ENCODE measurements at regions not wholly inside any gene's neighbourhood (a gene's known extent, or its start where the extent isn't known, plus 50 kb on each side); places are given as distances from the start of the nearest gene placed in this dataset.

GRCh38 chr4:115927382-115927781 is 814.0 kb upstream of the NDST4 start:
- no peak for DNase-seq
- intact Hi-C loops (cut with DNase I) = no loop called here
- H3K36me3 ChIP-seq (replicated peaks in 1 of 2; ENCODE audit: insufficient read depth in 1 of 2, low read depth in 2 of 2) = no peaks in the 10 kb centered on the region
- WGBS, 2 donors = 68 to 79% methylated on average over 4 of the region's 5 CpGs
- H3K27me3 ChIP-seq = no peaks in the 10 kb centered on the region
- ATAC-seq = no peak
- no peaks in the 10 kb centered on the region for H3K4me1 ChIP-seq
- no peak for TF ChIP-seq POLR2A (IDR thresholded peaks at IDR 0.05)
- TF ChIP-seq CTCF (IDR thresholded peaks at IDR 0.05) = no peak
- H3K4me3 ChIP-seq = no peak overlapping the region
- no peaks in the 10 kb centered on the region for H3K9me3 ChIP-seq
- no peak overlapping the region for H3K27ac ChIP-seq

DNA sequence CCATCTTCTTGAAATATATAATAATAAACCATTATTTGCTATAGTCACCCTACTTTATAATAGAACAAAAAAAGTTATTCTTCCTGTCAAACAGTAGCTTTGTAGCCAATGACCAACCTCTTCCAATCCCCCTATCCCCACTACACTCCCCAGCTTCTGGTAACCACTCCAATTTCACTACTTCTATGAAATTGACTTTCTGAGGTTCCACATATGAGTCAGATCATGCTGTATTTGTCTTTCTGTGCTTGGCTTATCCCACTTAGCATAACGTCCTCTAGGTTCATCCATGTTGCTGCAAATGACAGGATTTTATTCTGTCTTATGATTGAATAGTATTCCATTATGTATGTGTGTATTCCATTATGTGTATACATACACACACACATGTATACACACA is 809.7 kb upstream of the NDST4 start:
- H3K36me3 ChIP-seq (replicated peaks in 1 of 2; ENCODE audit: insufficient read depth in 1 of 2, low read depth in 2 of 2) = no peaks in the 10 kb centered on the region
- no peaks in the 10 kb centered on the region for H3K4me1 ChIP-seq
- no peaks in the 10 kb centered on the region for H3K27me3 ChIP-seq
- DNase-seq (no peak), ATAC-seq (no peak)
- H3K27ac ChIP-seq = no peak overlapping the region
- whole genome bisulfite sequencing, 2 donors = 41 to 57% methylated on average over 1 of the region's 1 CpG
- intact Hi-C loops (cut with DNase I) = no loop called here
- no peaks in the 10 kb centered on the region for H3K9me3 ChIP-seq
- no peak overlapping the region for H3K4me3 ChIP-seq
- TF ChIP-seq CTCF (IDR thresholded peaks at IDR 0.05) (no peak), POLR2A (IDR thresholded peaks at IDR 0.05) (no peak)

GRCh38 chr4:115920637-115921036 is 807.2 kb upstream of the NDST4 start:
- WGBS, 2 donors = 69 to 83% methylated on average over 13 to 18 of the region's 18 CpGs
- ATAC-seq (no peak), DNase-seq (no peak)
- H3K4me1 ChIP-seq = no peaks in the 10 kb centered on the region
- no peaks in the 10 kb centered on the region for H3K9me3 ChIP-seq
- H3K4me3 ChIP-seq = no peak overlapping the region
- H3K27ac ChIP-seq = no peak overlapping the region
- H3K36me3 ChIP-seq (replicated peaks in 1 of 2; ENCODE audit: insufficient read depth in 1 of 2, low read depth in 2 of 2) = no peaks in the 10 kb centered on the region
- H3K27me3 ChIP-seq = no peaks in the 10 kb centered on the region
- TF ChIP-seq CTCF (IDR thresholded peaks at IDR 0.05) (no peak), POLR2A (IDR thresholded peaks at IDR 0.05) (no peak)
- intact Hi-C loops (cut with DNase I) = no loop called here

GRCh38 chr4:115918149-115918548 is 804.7 kb upstream of the NDST4 start:
- Histone ChIP-seq H3K36me3 (replicated peaks in 1 of 2; ENCODE audit: insufficient read depth in 1 of 2, low read depth in 2 of 2) (no peaks in the 10 kb centered on the region), H3K4me3 (no peak overlapping the region), H3K9me3 (no peaks in the 10 kb centered on the region), H3K4me1 (no peaks in the 10 kb centered on the region), H3K27ac (no peak overlapping the region), H3K27me3 (no peaks in the 10 kb centered on the region)
- ATAC-seq (no peak), DNase-seq (no peak)
- intact Hi-C loops (cut with DNase I) = no loop called here
- TF ChIP-seq CTCF (IDR thresholded peaks at IDR 0.05) (no peak), POLR2A (IDR thresholded peaks at IDR 0.05) (no peak)

GRCh38 chr4:115906428-115906827 is 793.0 kb upstream of the NDST4 start:
- WGBS, 2 donors = 28 to 31% methylated on average over 2 of the region's 2 CpGs
- ATAC-seq = no peak
- TF ChIP-seq POLR2A (IDR thresholded peaks at IDR 0.05) (no peak), CTCF (IDR thresholded peaks at IDR 0.05) (no peak)

More at GRCh38 chr4:115906428-115906827, 793.0 kb upstream of the NDST4 start:
- no peak overlapping the region for H3K27ac ChIP-seq
- no peaks in the 10 kb centered on the region for H3K36me3 ChIP-seq (replicated peaks in 1 of 2; ENCODE audit: insufficient read depth in 1 of 2, low read depth in 2 of 2)
- H3K4me3 ChIP-seq = no peak overlapping the region
- no peaks in the 10 kb centered on the region for H3K9me3 ChIP-seq
- intact Hi-C loops (cut with DNase I) = no loop called here
- DNase-seq = no peak
- H3K27me3 ChIP-seq = no peaks in the 10 kb centered on the region
- no peaks in the 10 kb centered on the region for H3K4me1 ChIP-seq
